Cardiac septum (tissue), 1 donor: ENCODE measurements at regions not wholly inside any gene's neighbourhood (a gene's known extent, or its start where the extent isn't known, plus 50 kb on each side); places are given as distances from the start of the nearest gene placed in this dataset.
A peak's percentile ranks its signal among the peaks of the same experiment; 100 is the strongest.

Experiments used
- DNase-seq: peaks from one replicate; pipeline ENCODE4 v3.0.0-alpha.2; 2020; ENCODE audit warnings: low spot score
- intact Hi-C: fragments of 100-400 bp; cut with DNase I; formaldehyde crosslinking; loops from one replicate; pipeline ENCODE4 v1.14.0; 2022
- donor health status: DM: no; HTN: no; CAD: no.

DNA sequence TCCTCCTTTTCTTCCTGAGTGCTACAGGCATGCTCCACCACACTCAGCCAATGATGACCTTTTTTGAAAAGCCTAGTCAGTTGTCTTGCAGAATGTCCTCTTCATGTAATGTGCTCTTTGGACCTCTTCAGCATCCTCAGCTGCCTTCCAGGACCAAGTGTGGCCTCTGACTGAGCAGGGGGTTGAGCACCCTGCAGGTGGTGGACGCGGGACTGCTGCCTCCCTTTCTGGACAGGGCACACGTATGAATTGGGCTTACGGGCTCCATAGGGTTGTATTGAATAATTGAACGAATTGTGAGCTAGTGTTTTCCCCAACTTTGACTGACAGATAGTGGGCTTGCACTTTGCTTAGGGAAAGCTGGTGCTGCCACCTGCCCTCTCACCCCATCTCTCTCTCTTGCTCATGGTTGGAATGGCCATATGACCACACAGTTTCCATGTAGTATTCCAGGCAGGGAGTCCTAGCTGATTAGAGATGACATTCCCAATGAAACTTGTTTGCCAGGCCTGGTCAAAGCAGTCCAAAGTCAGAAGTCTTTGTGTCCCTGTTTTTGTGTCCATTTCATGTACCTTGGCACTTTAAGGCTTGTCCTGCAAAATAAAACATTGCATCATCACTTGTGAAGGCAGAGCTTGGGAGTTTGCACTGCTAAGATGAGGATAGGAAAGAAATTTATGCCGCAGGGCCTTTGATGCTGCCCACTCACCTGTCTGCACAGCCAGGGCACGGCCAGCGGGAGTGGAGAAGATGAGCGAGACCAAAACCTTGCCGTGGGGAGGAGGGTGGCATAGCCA is 76.3 kb upstream of the NPAS1 start:
- DNase-seq: no peak

DNA sequence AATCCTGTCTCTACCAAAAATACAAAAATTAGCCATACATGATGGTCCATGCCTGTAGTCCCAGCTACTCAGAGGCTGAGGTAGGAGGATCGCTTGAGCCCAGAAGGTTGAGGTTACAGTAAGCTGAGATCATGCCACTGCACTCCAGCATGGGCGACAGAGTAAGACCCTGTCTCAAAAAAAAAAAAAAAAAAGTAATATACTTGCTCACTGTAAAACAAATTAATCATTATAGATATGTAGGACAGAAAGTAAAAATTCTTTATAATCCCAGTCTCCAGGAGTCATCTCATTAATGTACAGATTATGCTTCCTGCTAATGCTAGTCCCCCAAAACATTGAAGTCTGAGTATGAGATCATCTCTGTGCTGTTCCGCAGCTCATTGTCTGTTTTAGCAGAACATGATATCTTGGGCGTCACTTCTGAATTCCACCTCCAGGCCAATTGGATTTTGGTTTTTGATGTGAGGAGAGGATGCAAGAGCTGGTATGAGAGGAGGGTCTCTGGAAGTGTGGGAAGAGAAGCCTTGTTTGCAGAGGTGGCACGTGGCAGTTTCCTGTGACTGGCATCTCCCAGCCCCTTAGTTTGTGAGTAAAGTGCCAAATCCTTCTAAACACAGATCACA is 75.4 kb upstream of the NPAS1 start:
- intact Hi-C loops: loop anchor here (2.0 kb wide), 1 partner anchor 13 kb away; no protein-coding TSS in a partner anchor
- no peak for DNase-seq

More for the DNA sequence above, 76.3 kb upstream of the NPAS1 start:
- intact Hi-C loops: no loop called here

DNA sequence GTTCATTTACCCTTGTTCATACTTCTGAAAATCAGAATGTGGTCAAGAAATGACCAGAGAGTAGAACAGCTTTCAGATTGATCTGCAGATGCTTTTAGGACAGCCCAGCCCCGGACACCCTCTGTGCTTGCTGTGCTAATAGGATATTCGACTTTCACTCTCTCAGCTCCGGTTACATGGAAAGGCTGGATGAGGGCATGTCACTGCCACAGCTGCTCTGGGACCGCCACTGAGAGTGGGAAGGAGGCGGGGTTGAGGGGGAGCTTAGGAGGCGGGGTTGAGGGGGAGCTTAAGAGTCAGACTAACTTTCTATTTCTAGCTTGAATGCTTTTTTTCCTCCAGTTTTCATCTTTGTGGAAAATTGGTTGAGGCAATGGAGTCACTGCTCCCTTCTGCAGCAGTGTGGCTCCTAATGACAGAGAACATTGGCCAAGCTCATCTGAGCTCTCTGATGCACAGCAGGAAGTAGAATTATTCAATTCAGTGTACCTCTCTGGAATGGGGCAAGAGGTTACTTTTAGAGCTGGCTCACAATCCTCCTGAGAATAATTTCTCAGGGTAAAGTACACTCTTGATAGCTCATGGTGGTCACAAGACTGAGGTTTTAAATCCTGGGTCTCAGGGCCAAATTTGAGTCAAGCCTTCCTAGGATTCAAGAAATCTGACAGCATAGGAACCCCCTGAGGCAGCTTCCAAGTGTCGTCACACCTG is 74.6 kb upstream of the NPAS1 start:
- DNase-seq: peak; percentile 85
- intact Hi-C loops: loop anchor here (2.0 kb wide), 1 partner anchor 14 kb away; no protein-coding TSS in a partner anchor

DNA sequence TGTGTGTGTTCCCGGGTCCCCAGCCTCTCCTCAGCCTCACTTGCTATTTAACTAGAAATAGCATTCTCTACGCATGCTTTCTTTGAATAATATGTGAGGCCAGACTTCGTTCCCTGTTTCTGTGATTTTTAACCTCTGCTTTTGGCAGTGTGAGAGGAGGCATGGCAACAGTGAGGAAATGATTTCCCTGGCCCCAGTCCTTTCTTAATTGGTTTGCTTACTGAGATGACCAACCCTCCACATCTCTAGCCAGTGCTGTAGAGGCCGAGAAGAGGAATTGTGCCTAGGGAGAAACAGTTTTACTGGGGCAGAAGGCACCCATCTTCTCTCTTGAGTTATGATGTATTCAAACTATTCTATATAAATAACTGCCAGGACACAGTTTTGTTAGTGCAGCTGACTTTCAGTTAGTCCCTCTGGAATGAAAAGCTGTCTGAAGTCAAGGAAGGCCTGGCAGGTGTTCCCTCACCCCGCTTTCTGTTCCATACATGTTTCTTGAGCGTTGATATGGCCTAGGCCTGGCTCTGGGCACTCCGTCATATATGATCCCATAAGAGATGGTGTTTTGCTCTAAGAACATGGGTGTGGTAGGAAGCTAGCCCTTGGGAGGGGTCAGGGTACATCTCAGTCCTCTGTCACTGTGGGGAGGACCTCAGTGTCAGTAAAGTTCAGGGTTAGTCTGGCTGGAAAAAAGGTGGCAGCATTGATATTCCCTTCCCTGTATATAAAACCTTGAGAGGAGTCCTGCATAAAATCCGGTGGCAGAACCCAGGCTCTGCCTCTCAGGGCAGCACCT is 73.7 kb upstream of the NPAS1 start:
- DNase-seq: no peak
- intact Hi-C loops: loop anchor here (2.0 kb wide), 1 partner anchor 15 kb away; no protein-coding TSS in a partner anchor

DNA sequence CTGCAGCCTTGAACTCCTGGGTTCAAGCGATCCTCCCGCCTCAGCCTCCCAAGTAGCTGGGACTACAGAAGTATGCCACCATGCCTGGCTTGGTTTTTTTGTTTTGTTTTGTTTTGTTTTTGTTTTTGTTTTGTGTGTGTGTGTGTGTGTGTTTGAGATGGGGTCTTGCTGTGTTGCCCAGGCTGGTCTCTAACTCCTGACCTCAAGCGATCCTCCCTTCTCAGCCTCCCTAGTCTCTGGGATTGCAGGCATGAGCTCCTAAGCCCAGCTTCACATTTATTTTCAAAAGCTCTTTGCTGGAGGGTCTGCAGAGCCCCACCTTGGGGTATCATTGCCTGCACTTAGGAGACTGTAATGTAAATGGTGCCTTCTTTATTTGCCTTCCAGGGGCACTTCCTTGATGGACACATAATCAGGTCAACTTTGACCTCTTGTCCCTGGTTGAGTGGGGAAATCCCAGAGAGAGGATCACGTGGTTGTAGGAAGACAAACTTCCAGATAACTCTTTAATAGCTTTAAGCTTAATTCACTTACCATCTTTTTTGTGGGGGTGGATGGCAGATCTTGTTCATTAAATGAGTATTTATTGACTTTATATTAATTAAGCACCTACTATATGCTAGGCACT is 72.9 kb upstream of the NPAS1 start:
- intact Hi-C loops: no loop called here

DNA sequence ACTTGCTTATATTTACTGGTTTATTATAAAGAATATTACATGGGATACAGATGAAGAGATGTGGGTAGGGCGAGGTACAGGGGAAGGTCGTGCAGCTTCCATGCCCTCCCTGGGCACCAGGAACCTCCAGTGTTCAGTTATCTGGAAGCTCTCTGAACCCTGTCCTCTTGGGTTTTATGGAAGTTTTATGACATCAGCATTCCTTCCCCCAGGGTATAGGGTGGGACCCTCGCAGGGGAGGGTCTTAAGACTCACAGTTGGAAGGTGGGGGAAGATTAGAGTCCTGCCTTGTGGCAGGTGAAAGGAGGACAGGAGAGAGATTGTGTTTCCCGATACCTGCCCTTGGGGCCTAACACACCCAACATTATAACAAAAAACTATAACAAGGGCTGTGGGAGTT is 71.8 kb upstream of the NPAS1 start:
- no peak for DNase-seq
- intact Hi-C loops: no loop called here

More for the DNA sequence above, 72.9 kb upstream of the NPAS1 start:
- no peak for DNase-seq

DNA sequence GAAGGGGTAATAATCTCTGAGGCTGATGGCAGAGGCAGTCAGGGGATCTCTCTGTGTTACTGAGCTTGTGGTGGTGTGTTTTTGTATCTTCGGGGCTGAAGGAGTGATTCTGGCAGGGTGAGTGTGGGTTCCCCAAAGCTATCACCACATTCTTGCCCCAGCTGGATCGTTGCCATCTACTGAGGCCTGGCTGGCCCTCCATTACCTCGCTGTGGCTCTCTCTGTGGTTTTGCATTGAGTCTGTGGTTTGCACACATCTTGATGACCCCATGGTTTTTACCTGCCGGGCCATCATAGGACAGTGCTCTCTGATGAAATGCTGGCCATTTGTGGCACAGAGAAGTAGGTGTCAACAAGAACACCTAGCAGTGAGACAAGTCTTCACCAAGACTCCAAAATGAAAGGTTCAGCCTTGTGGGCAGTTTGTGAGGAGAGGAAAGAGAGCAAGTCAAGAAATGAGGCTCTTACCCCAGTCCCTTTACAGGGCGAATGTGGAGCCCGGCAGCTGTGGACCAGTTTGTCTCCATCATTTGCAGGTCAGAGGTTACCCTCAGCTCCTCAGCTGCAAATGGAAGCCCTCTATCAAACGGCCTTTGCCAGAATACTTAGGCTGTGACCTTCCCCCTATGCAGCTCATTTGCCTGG is 69.0 kb upstream of the NPAS1 start:
- intact Hi-C loops: no loop called here
- DNase-seq: no peak

DNA sequence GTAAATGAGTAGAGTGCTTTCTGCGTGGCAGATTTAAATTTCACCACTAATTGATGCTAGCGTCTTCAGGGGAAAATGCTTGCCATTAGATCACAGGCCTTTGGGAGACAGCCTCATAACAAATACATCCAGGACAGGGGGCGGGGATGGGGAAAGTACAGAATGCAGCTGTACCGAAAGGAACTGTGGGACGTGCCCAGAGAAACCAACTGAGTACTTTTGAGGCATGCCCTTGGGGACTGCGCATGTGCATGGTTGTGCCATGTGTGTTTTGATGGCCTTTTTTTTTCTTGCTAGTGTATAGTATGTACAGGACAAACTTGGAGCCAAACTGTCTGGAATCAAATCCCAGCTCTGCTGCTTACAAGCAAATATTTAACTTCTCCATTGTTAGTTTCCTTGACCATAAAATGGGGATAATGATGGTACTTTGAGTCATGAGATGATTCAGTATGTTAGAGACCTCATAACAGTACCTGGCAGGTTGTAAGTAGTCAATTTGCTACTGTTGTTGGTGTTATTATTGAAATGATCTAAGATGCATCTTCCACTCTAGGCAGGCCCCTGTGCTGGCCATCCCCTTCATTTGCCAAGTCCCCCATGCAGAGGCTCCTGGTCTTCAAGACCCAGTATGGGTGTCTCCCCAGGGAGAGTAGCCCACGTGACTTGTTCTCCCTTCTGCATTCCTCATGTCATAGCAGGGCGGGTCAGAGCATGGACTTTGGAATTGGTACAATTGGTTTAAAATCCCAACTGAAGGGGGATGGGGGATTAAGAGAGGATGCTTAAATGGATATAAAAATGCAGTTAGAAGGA is 68.3 kb upstream of the NPAS1 start:
- intact Hi-C loops: no loop called here
- DNase-seq: no peak

DNA sequence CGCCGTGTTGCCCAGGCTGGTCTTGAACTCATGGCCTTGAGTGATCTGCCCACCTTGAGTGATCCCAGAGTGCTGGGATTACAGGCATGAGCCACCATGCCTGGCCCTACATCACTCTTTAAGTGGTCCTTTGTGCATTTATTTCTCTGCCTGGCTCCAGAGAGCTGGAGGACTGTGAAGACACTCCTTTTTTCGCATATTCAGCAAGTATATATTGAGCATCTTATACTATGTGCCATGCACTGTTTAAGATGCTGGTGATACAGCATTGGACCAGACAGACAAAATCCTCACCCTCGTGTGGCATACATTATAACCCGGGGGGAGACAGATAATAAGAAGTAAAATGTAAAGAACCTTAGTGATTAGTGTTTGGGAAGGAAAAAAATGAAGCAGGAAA is 66.8 kb upstream of the NPAS1 start:
- intact Hi-C loops: no loop called here
- DNase-seq: no peak

DNA sequence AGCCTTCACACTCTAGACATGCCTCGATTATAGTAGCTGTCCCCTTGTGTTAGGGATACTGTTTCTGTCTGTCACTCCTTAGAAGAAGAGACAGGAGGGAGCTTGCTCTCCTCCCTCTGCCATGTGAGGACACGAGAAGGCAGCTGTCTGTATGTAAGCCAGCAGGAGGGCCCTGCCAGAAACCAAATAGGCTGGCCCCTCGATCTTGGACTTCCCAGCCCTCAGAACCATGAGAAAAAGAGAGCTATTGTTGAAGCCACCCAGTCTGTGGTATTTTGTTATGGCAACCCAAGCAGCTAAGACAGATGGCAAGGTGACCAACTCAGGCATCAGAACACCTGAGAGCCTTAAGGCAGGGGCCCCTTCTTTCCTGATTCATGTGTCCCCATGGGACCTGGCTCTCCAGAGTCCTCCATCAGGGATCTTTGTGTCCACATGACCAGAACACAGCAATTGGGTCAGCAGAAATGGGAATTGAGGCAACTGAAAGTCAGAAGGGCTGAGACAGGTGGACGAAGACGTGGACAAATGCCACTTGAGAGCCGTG is 65.6 kb upstream of the NPAS1 start:
- DNase-seq: no peak
- intact Hi-C loops: no loop called here

DNA sequence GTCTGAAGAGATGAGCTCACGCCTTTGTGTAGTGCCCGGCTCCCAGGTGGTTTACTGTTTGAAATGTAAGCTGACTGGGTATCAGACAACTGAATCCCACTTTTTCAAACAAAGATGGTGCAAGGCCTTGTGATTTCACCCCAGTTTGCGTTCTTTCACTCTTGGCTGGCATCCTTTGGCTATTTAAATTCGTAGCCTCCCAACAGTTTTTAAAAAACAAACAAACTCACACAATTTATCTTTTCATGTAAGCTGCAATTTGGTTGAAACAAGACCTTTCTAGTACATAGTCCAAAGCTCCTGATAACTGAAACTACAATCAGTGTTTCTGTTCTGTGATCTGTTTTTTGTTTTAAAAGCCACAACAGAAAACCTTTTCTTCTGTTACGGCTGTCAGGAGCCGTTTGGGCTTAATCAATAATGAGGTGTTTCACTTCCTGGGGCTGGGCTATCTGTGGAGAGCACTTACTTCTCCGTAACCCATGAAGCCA is 65.1 kb upstream of the NPAS1 start:
- DNase-seq: no peak
- intact Hi-C loops: no loop called here

DNA sequence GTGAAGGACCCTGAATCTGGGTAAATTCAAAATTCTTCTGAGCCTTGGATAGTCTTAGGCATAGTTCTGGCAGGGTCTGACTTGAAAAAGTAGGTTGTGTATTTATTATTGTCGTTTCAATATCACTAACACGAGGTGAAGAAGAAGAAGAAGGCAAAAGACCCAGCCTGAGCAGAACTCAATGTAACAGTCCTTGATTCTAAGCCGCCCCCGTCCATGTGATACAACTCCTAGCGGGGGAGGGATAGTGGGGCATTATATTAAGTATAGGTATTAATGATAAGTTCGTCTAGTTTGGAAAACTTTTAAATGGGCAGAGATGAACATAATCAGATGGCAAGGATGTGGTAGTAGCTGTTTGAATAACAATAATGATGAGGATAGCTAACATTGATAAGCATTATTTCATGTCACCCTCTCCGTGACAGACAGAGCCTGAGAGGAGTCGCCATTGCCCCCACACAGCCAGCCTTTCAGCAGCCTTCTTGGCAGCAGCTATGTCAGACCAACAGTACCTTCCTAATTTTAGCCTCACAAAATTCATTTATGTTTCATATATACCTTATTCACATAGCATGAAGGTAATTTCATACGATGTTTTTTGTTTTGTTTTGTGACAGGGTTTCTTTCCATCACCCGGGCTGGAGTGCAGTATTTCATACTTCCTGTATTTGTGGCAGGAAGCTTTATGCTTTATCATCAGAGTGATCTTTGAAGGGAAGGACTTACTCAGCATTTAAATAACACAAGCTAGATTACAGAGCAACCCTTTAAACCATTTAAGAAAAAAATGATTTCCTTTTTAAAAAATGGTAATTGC is 64.4 kb upstream of the NPAS1 start:
- intact Hi-C loops: no loop called here

DNA sequence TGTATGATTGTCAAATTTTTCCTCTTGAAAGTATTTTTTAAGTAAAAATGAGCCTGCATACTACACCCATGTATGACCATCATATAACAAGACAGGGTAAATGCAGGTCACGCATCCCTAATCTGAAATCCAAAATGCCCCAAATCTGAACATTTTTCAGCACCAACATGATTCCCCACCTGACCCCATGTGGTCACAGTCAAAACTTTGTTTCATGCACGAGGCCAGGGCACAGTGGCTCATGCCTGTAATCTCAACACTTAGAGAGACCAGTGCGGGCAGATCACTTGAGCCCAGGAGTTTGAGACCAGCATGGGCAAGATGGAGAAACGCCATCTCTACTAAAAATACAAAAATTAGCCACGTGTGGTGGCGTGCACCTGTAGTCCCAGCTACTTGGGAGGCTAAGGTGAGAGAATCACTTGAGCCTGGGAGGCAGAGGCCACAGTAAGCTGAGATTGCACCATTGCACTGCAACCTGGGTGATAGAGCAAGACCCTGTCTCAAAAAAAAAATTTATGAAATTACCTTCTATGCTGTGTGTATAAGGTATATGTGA is 63.7 kb upstream of the NPAS1 start:
- DNase-seq: no peak
- intact Hi-C loops: no loop called here

More for the DNA sequence above, 64.4 kb upstream of the NPAS1 start:
- no peak for DNase-seq

DNA sequence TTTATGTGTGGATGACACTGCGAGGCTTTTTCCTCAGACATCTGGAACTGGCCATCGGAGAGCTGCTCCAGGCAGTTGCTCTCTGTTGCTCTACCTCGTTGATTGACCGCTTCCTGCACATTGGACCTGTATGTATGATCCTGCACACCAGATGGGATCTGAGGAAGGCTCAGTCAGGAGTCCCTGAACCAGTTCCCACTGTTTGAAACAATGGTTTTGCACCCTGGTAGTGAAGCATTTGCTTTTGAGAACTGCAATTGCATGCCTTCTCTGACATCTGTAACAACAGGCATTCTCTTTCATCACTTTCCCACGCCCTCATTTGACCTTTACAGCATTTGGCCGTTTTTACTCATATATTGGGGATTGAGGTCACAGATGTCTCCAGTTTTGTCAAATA is 61.1 kb upstream of the NPAS1 start:
- DNase-seq: no peak
- intact Hi-C loops: no loop called here

DNA sequence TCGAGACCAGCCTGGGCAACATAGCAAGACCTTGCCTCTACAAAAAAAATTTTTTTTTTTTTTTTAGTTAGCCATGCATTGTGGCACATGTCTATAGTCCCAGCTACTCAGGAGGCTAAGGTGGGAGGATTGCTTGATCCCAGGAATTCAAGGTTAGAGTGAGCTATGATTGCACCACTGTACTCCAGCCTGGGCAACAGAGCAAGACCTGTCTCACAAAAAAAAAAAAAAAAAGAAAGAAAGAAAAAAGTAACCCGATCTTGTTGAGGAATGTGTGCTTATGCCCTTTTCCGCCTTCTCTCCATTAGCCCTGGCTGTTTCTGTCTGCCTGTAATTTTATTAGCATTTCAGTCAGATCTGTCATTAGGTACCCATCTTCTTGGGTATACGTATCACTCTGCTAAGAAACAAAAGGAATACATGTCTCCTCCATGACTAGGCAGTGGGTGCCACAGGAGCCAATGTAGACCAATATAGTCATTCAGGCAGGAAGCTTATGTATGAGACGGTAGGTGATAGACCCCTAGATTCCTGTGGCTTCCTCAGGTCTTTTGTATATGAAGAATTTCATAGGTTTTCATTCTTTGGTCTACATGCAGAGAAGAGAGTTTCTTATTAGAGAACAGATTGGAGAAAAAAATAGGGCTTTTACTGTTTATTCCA is 59.6 kb upstream of the NPAS1 start:
- intact Hi-C loops: no loop called here
- no peak for DNase-seq

DNA sequence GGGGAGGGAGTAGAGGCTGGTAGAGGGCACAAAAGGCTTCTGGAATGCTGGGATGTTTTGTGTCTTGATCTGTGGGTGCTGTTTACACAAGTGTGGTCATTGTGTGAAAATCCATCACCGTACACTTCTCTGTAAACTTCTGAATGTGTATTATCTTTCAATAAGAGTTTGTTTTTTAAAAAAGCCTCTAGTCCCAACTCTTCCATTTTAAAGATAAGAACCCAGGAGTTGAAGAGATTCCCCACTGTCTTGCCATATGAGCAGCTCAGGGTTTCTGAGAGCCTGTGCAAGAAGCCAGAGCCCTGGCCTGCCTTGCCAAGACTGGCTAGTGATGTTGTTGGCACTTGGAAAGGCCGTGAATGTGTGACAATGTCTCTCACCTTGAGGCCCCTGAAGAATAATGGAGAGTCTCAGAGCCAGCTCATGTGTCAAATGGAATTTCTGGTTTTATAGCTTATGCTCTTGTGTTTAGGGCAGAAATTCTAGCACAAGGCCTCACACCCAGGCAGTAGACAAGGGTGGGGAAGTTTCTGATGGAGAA is 57.5 kb upstream of the NPAS1 start:
- intact Hi-C loops: no loop called here
- DNase-seq: no peak
